ENCODE measurements at regions not wholly inside any gene's neighbourhood (a gene's known extent, or its start where the extent isn't known, plus 50 kb on each side); places are given as distances from the start of the nearest gene placed in this dataset.

DNA sequence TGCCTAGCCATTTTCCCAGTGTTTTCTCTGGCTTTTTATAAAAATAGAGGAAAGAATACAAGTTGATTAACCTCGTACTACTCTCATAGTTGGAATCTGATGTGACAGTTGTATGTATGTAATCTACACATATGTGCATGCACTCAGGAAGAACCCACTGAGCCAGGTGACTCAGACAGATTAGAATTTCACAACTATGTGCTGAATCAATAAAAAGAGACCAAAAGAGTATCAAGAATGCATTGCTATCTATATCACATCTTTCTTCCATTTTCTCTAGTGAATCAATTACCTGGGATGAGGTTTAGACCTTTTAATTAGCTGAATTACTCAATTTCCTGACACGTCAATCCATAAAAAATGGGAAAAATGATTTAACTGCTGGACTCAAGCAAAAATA lies 319.3 kb upstream of the ATP10A start:
- no peak for DNase-seq (ENCODE audit: low spot score)

- no peak for DNase-seq (ENCODE audit: low spot score)
Observed at GRCh38 chr15:26179906-26180305, 316.8 kb upstream of the ATP10A start.

GRCh38 chr15:26178640-26179220 lies 315.6 kb upstream of the ATP10A start:
- no peak for DNase-seq (ENCODE audit: low spot score)

- no peak for DNase-seq (ENCODE audit: low spot score)
Observed at GRCh38 chr15:26177816-26178215, 314.7 kb upstream of the ATP10A start.

DNA sequence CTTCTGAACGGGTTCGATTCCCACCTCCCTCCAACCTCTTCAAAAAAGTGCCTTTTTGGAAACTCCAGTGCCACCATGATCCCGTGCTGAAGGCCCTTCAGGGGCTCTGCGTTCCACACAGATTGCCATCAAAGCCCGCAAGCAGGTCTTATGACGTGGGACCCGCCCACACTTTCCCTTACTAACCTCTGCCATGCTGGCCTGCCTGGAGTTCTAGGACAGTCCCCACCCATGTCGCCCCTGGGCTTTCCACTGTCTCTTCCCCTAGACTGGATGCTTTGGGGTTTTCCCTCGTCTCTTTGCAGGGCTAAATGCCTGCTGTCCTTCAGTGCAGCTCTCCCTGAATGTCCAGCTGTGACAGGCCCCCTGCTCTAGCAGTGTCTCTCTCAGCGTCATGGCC lies 313.7 kb upstream of the ATP10A start:
- no peak for DNase-seq (ENCODE audit: low spot score)

DNA sequence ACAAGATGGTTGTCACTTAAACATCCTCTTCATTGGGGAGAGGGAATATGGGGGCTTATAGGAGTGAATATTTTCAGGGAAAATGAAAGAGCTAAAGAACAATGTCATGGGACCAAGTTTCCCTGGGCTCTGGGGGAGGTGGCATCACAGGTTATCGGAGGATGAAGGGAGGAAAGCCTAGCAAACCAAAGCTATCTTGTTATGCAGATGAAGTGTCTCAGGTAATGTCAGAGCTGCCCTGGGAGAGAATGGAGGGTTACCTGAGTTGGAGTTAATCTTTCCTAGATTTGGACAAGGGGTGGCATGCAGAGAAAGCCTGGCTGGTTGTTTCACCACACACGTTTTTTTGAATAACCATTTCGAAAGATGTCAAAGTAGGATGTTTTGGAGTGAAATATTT lies 308.1 kb upstream of the ATP10A start:
- no peak for DNase-seq (ENCODE audit: low spot score)

- DNase-seq (ENCODE audit: low spot score): no peak
Observed at GRCh38 chr15:26166429-26166828, 303.3 kb upstream of the ATP10A start.

DNA sequence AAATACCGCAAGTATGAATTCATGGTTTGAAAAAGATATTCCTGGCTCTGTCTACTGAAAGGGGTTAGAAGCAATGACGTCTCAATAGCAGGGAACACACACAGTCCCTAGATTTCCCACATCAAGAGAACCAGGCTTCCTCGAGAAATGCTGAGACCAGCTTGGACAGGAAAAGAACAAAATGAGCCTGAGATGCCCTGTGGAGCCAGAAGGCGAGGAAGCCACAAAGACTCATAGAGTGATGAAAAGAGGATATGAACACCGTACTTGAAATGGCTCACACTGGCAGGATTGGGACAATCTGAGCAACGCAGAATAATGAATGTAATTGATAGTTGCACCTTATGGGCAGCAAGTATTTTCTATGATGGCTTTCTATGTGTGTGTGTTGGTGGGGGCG lies 302.4 kb upstream of the ATP10A start:
- no peak for DNase-seq (ENCODE audit: low spot score)

- DNase-seq (ENCODE audit: low spot score): no peak
Observed at GRCh38 chr15:26160343-26160742, 297.2 kb upstream of the ATP10A start.

DNA sequence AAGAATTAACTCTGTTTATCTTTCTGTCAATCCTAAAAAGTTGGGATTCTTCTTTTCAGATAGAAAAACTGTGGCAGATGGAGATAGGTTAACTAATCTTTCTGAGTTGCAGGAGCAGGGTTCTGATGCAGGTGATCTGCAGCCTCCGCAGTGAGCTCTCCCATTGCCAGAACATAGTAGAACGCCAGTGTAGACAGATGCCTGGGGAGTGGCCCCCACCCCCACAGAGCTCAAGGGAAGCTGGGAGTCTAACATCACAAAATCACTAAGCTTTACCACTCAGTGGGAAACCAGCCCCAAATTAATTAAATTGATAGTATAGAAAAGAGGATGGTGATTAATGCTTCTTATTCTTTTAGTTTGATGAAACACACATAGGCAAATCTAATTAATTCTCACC lies 295.0 kb upstream of the ATP10A start:
- DNase-seq (ENCODE audit: low spot score): no peak

GRCh38 chr15:26157081-26157480 lies 294.0 kb upstream of the ATP10A start:
- no peak for DNase-seq (ENCODE audit: low spot score)

GRCh38 chr15:26156051-26156450 lies 292.9 kb upstream of the ATP10A start:
- no peak for DNase-seq (ENCODE audit: low spot score)

DNA sequence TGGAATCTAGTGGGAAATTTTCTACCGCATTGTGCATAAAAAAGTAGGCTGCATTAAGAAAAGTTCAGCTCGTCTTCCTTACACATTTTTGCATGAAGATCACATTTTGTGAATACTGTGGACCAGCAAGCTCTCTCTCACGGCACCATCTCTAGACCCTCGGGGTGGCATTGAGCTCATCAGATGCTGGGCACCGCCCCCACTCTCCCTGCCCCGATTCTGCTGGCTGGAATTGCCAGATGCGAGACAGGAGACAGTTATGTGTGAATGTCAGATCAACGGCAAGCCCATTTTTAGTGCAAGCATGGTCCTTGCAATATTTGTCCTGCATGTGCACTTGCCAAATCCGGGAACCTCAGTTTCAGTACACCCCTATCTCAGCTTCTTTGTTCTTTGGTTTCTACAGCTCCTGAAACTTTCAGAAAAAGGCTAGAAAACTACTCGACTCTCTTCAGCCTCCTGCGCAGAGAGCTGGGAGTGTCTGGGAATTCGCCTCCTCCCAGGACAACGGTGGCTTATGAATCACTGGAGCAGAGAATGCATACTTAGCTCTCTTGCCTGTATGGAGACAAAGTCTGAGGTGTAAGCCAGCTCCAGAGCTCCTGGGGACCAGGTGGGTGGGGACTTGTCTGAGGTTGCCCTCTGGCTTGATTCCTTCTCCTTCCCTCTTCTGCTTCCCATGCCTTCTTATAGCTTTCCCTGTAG lies 285.2 kb upstream of the ATP10A start:
- DNase-seq (ENCODE audit: low spot score): no peak

DNA sequence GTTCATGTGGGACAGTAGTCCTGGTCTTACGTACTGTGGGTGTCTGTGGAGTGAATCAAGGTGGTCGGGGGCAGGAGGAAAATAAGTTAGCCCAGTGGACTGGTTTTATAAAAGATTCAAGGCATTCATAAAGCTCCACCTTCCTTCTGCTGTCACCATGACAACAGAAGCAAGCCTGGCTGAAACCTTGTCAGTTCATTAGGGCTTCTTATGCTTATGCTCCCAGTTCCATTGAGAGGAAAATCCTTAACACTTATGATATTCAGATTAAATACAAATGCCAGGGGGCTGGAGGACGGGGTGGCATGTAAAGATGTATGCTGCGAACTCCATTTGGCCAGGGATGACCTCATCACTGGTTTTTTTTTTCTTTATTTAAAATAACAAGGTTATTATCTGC lies 283.1 kb upstream of the ATP10A start:
- no peak for DNase-seq (ENCODE audit: low spot score)

- no peak for DNase-seq (ENCODE audit: low spot score)
Observed at GRCh38 chr15:26145796-26146195, 282.7 kb upstream of the ATP10A start.

DNA sequence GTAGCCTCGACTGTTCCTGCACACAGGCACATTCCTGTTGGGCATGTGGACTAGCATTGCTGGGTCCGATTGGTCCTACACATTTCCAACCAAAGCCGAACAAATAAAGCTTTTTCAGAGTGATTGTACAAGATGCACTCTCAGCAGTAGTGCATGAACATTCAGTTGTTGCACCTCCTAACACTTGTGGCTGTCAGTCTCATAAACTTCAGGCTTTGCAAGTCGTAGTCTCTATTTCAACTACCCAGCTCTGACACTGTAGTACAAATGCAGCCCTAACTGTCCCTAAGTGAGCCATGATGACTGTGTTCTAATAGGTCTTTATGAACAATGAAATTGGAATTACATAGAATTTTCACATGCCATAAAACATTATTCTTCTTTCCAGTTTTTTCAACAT lies 281.7 kb upstream of the ATP10A start:
- no peak for DNase-seq (ENCODE audit: low spot score)

DNA sequence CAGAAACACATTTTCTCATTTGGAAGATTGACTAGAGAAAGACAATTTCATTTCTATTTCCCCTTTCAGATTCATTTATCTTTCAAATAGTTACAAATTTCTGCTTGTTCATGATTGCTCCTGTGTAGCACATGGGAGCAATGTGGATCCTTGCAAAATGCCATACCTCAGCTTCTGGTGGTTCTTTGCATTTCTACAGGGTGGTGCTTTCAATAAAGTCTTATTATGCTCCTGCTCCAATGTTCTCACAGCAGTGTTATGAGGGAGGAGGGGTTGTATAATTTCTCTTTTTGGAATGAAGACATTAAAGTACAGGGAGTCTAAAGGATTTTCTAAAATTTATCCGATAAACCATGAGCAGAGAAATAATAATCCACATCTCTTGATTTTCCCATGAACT lies 280.1 kb upstream of the ATP10A start:
- no peak for DNase-seq (ENCODE audit: low spot score)

DNA sequence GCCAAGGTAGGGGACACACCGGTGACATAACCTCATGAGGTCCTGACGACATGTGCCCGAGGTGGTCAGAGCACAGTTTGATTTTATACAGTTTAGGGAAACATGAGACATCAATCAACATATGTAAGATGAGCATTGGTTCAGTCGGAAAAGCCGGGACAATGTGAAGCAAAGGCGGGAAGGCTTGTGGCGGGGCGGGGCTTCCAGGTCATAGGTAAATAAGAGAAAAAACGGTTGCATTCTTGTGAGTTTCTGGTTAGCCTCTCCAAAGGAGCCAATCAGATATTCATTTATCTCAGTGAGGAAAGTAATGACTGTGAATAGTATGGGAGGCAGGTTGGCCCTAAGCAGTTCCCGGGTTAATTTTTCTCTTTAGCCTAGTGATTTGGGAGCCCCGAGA lies 271.7 kb upstream of the ATP10A start:
- no peak for DNase-seq (ENCODE audit: low spot score)

DNA sequence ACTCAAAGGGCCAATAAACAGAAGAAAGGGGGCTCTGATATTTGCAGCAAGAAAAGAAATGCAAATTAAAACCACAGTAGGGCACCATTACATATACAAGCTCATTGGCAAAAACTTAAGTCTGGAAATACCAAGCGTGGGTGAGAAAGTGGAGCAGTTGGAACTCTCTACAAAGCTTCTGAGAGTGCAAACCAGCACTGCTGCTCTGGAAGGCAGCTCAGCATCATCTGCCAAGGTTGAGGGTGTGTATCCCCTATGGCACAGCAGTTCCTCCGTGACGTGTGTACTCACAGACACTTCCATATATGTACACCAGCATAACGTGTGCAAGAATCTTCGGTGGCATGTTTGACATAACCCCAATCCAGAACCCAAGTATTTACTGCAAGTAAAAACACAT lies 271.0 kb upstream of the ATP10A start:
- DNase-seq (ENCODE audit: low spot score): no peak

GRCh38 chr15:26132811-26133210 lies 269.7 kb upstream of the ATP10A start:
- DNase-seq (ENCODE audit: low spot score): no peak

DNA sequence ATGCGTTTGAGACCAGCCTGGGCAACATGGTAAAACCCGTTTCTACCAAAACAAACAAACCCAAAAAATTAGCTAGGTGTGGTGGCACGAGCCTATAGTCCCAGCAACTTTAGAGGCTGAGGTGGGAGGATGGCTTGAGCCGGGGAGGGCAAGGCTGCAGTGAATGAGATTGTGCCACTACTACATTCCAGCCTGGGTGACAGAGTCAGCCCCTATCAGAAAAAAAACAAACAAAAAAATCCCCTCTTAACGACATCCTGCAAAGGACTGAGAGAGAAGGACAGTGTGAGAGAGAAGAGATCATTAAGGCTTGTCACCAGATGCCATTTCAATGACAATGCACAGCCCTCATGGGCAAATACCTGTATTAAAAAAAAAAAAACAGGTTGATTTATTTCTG lies 266.7 kb upstream of the ATP10A start:
- DNase-seq (ENCODE audit: low spot score): no peak

DNA sequence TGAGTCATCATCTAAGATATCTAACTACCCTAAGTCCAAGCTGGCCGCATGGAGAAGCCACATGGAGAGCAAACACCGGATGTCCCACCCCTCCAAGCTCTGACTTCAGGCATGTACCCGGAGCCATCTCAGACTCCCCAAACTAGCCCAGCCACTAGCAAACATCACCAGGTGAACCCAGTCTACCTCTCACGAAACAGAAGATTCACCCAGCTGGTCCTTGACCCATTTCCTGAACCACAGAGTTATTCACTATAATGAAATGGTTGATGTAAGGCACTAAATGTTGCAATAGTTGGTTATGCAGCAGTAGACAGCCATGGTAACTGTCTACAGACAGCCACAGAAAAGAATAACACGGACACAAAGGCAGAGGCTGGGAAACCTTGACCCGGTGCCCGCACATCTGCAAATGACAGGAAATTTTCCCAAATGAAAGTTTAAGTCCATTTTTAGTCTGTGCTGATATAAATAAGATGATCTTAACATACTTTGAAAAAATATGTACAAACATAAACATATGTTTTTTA lies 265.5 kb upstream of the ATP10A start:
- DNase-seq (ENCODE audit: low spot score): no peak

- no peak for DNase-seq (ENCODE audit: low spot score)
Observed at GRCh38 chr15:26126819-26127387, 263.8 kb upstream of the ATP10A start.

- no peak for DNase-seq (ENCODE audit: low spot score)
Observed at GRCh38 chr15:26126070-26126469, 262.9 kb upstream of the ATP10A start.

Data from COLO829 (cell line).